Fibroblast of skin of left quadriceps (primary cell): ENCODE measurements at regions not wholly inside any gene's neighbourhood (a gene's known extent, or its start where the extent isn't known, plus 50 kb on each side); places are given as distances from the start of the nearest gene placed in this dataset.
"Not testable (repeated sequence)": the region's sequence is repeated elsewhere in the genome, so short reads cannot be mapped to it uniquely, and the experiment has no call there.

Experiments used
- DNase-seq, 2 experiments: peaks; one replicate each; pipeline ENCODE4 v3.0.0-alpha.2; 2013; ENCODE audit warnings: low read depth in 2 of 2

DNA sequence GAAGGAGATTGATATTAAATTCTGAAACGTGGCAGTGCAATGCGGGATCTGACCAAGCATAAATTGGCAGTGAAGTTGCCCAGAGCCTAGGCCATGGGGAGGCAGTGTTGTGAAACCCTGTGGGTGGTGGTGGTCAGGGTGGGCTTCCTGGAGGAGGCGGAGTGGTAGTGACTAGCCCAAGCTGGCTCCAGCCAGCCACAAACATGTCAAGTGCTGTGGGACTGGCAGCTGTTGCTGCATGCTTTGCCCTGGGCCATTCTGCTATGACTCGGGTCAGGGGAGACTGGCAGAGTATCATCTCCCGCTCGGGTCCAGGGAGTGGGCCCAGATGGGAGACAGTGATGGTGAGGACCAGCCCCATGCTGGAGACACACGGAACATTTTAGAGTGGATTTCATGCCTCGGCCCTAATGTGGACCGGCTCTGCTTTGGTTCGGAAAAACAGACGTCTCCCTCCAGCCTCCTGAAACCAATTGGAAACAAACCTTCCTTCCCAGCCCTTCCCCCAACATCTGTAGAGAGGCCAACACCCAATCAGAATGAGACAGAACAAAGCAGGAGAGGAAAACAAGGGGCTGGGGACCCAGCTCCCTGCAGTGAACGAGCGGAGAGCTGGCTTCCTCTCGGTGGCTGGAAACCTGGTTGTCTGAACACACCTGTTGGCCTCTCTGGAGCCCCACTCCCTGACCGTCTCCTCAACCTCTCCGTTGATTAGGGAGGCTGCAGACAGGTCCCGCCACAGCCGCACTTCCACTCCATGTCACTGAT lies 58.2 kb downstream of the TMEM270 start:
- no peak for DNase-seq

DNA sequence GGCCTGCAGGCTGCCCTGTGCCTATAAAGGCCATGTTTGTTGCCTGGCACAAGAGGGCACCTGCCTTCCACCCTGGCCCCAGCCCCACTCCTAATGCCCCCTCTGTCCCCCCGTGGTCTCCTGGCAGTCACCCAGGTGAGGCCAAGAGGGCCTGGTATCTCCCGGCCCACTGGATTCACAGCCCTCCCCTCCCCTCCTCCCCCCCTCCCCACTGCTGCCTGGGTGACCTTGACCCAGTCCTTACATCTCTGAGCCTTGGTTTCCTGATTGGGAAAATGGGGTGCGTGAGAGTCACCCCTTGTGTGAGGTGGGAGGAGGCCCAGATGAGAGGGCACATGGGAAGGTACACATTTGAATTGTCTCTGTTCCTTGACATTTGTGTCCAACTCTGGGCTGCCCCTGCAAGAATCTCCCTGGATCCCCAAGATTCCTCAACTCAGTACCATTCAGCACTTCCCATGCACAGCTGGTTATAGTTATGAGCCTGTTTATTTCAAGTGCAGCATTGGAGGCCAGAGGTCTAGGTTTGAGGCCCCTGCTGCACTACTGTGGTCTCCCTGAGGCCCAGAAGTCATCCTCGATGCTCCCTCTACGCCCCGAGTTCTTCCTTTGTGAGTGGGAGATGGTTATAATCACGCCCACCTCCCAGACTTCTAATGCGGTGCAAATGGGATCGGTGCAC lies 58.9 kb downstream of the TMEM270 start:
- DNase-seq, result no peak

DNA sequence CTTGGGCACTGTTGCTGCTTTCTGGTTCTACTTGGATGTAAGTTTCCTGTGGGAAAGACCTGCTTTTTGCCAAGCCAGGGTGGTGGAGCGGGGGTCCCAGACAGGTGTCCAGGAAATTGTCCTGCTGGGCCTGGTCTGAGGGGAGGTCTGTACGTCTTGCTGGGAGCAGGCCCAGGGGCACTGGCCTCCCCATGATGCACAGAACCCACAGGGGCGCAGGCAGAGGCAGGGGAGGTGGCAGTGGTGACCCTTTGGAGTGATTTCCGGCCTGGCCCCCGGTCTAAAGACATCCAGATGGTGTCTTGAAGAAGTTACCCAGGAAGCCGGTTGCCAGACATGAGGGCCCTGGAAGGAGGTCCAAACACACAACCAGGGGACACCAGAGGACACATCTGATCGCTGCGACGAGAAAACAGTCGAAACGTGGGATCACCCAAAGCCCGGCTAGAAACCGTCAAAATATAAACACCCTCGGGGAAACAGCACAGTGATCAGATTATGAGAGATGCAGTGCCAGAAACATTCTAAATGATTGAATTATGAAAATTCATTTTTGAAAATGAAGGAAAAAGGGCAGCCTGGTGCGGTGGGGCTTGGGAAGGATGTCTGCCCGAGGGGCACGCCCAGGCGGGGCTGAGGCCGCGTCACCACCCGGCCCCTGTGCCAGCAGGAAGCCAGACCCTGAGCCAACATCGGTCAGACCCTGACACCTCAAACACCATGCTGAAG lies 59.6 kb downstream of the TMEM270 start:
- no peak for DNase-seq

DNA sequence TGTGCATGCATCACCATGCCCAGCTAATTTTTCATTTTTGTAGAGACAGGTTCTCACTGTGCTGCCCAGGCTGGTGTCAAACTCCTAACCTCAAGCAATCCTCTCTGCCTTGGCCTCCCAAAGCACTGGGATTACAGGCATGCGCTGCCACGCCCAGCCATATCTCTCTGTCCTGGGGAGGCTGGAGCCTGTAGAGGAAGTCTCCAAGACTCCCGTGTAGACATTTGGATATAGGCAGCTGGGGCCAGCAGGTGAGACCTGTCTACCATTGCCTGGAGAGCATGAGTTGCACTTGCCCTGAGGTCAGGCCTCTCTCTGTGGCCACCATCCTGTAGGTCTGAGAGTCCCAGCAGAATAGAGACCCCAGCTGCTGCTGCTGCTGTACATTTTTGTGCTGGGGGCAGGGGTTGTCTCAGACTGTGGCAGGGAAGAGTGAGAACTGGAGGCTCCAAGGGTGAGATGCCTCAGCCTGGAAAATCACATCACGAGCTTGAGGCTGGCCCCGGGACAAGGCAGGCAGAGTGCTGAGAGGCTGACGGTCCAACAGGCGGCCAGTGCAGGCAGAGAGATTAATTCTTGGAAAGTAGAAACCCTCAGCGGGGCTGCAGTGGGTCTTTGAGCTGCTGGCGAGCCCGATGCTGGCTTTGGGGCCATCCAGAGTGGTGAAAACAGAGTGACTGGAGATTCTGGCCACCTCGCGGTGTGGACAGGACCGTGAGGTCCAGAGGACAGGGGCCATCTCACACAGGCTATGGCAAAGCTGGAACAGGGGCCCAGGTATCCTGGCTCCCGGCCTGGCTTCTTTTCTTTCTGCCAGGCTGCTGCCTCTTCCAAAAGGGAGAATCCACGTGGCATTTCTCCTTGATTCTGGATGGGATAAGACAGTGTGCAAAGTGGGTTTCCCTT lies 60.9 kb downstream of the TMEM270 start:
- DNase-seq, result no peak

GRCh38 chr7:73928644-73929043 lies 67.7 kb downstream of the TMEM270 start:
- DNase-seq, result not testable (repeated sequence)

- no peak for DNase-seq
Observed at GRCh38 chr7:73931502-73931901, 70.5 kb downstream of the TMEM270 start.

GRCh38 chr7:73932364-73932763 lies 71.4 kb downstream of the TMEM270 start:
- DNase-seq, result peak in 1 of 2 experiments; percentile 10

DNA sequence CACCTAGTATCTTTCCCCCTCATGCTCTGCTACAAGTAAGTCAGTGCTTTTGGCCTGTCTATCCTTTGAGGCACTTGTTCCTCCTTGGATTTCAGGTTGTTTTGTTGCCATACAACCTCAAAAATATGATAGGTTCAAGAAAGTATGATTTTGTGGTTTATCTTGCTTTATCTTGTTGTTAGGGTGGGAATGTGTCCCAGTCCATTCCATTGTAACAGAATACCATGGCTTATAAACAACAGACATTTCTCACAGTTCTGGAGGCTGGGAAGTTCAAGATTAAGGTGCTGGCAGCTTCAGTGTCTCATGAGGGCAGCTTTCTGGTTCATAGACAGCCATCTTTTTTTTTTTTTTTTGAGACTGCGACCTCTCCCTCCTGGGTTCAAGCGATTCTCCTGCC lies 72.1 kb downstream of the TMEM270 start:
- no peak for DNase-seq

DNA sequence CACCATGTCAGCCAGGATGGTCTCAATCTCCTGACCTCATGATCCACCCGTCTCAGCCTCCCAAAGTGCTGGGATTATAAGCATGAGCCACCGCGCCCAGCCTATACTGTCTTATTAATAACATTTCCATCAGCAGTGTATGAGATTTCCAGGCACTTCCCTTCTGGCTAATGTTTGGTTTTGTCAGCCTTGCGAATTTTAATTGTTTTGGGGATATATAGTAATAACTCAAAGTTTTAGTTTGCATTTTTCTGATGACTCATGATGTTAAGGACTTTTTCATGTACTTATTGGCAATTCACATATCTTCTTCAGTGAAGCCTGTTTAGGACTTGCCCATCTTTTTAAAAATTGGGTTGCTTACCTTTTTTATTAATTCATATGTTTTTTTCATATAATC lies 76.0 kb downstream of the TMEM270 start:
- peak; percentile 25 to 37 for DNase-seq

- peak; percentile 9 to 18 for DNase-seq
Observed at GRCh38 chr7:73937650-73938049, 76.7 kb downstream of the TMEM270 start.

DNA sequence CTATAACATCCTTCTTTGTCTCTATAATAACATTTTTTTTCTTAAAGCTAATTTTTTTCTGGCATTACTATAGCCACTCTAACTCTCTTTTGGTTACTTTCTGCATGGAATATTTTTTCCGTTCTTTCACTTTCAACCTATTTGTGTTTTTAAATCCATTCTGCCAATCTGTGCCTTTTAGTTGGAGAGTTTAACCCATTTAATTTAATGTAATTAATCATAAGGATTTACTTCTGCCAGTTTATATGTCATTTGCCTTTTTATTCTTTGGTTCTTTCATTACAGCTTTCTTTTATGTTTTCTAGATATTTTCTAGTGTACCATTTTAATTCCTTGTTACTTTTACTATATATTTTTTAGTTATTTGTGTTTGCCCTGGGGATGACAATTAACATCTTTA lies 78.6 kb downstream of the TMEM270 start:
- no peak for DNase-seq

- no peak for DNase-seq
Observed at GRCh38 chr7:73940701-73941238, 79.8 kb downstream of the TMEM270 start.

DNA sequence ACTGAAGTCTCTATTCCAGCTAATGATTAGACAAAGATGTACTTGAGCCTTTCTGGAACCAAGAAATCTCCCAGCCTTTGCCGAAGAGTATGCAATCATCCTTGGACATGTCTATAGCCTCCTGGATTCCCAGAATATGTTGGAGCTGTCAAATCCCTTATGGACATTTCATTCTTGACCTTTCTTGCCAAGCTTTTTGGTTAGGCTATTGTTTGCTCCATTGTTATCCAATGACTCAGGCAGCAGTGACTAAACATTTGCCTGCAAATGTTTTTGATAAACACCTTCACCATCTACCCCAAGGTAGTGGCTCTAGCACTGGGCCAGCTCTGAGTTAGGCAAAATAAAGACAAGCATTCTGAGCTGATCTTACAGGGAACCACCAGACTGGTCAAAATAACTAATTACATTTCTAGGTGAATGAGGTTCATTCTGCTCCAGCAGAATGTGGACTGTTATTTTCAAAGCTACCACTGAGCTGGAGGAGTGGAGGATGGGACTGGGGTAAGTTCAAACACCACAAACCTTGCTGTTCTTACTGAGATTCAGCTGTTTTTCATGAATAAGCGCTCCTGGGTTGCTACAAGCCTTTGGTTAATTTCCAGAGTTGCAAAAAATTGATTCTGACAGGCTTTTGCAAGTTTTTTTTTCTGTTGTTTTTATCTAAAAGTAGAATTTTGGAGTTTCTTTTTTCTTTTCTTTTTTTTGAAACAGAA lies 81.0 kb downstream of the TMEM270 start:
- peak; percentile 42 for DNase-seq

DNA sequence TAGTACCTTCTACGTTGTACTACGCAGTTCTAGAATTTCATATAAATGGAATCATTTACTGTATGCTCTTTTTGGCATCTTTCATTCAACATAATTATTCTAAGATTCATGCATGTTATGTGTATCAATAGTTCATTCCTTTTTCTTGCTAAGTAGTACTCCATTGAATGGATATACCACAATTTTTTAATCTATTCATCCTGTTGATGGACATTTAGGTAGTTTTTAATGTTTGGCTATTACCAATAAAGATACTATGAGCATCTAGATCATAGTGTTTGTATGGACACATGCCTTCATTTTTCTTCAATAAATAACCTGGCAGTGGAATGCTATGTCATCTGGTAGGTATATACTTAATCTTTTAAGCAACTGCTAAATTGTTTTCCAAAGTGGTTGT lies 83.0 kb upstream of the ELN start:
- DNase-seq, result no peak

- no peak for DNase-seq
Observed at GRCh38 chr7:73948287-73948686, 79.7 kb upstream of the ELN start.

DNA sequence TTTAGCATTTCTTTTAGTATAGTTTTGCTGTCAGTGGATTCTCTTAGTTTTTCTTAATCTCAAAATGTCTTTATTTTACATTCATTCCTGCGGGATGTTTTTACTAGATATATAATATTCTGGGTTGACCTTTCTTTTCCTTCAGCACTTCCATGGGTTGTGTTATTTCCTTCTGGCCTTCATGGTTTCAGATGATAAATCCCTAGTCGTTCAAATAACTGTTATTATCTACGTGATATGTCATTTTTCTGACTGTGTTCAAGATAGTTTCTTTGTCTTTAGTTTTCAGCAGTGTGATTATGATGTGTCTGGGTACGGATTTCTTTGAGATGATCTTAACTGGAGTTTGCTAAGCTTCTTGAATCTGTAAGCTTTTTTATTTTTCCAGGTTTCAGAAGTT lies 75.7 kb upstream of the ELN start:
- DNase-seq, result no peak

- DNase-seq, result no peak
Observed at GRCh38 chr7:73954181-73954580, 73.8 kb upstream of the ELN start.

DNA sequence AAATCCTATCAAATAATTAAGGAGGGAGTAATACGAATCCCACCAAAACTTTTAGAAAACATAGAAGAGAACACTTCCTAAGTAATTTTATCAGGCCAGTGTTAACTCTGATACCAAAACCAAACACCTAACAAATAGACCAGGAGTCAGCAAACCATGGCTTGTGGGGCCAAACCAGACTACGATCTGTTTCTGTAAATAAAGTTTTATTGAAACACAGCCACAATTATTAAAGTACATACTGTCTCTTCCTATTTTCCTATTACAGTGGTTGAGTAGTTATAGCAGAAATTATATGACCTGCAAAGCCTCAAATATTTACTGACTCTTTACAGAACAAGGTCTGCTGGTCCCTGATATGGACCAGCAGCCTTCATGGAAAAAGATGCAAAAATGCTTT lies 73.1 kb upstream of the ELN start:
- DNase-seq, result no peak

DNA sequence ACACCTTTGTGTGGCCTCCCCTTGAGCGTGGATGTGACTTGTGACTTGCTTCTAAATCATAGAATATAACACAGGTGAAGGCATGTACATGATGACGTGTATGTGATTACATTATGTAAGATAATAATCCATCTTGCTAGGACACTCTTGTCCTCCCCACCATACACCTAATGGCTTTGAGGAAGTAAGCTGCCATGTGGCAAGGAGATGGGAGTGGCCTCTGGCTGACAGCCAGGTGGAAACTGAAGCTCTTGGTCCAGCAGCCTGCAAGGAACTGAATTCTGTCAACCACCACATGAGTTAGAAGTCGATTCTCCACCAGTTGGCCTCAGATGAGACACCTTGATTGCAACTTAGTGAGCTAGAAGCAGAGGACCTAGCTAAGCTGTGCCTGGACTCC lies 67.4 kb upstream of the ELN start:
- no peak for DNase-seq

DNA sequence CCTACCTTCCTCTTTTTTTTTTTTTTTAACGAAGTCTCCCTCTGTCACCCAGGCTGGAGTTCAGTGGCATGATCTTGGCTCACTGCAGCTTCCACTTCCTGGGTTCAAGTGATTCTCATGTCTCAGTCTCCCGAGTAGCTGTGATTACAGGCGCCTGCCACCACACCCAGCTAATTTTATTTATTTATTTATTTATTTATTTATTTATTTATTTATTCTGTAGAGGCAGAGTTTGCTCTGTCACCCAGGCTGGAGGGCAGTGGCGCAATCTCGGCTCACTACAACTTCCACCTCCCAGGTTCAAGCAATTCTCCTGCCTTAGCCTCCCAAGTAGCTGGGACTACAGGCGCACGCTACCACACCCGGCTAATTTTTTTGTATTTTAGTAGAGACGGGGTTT lies 66.0 kb upstream of the ELN start:
- DNase-seq, result not testable (repeated sequence)
